ENCODE measurements at regions not wholly inside any gene's neighbourhood (a gene's known extent, or its start where the extent isn't known, plus 50 kb on each side); places are given as distances from the start of the nearest gene placed in this dataset.

DNA sequence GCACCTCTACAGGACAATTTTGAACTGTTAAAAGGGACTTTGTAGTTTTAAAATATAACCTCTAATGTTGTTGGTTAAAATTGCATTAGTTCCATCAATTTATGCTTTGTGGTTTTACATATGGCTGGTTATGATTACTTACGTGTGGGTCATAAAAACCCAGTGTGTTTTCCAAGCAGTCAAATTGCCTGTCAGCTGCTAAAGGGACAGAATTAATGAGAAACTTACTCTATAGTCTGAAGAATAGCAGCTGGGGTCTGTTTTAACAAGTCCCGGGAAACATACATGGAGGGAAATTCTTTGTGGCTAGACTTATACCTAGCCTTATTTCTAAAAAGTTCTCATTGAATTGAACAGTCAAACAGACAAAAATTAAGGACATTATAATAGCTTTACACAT, 820.9 kb upstream of the ADGRL4 start:
- no peaks in the 10 kb centered on the region for H3K9me3 ChIP-seq (ENCODE audit: control insufficient read depth, low read length)
- H3K36me3 ChIP-seq (ENCODE audit: control insufficient read depth, insufficient read depth, low read length): no peaks in the 10 kb centered on the region
- WGBS, 2 experiments: 87 to 90% methylated on average over 2 of the region's 2 CpGs
- no peak overlapping the region for H3K27ac ChIP-seq (ENCODE audit: insufficient read depth, low read depth, low read length, poor library complexity, severe bottlenecking)
- H3K4me1 ChIP-seq (ENCODE audit: control insufficient read depth, insufficient read depth, low read length): no peaks in the 10 kb centered on the region
- no peaks in the 10 kb centered on the region for H3K27me3 ChIP-seq (ENCODE audit: control insufficient read depth, insufficient read depth, low read length, poor library complexity, severe bottlenecking)
- H3K4me3 ChIP-seq (ENCODE audit: insufficient read depth, low read depth, low read length): no peak overlapping the region

DNA sequence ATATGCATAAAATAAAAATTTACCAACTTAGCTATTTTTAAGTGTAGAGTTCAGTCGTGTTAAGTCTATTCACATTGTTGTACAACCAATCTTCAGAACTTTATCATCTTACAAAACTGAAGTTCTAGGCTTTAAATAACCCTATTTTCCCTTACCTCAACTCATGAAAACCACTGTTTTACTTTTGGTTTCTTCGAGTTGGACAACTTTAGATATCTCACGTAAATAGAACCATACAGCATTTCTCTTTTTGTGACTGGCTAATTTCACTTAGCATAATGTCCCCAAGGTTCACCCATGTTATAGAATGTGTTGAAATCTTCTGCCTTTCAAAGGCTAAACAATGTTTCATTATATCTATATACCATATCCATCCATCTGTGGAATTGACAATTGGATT, 819.0 kb upstream of the ADGRL4 start:
- H3K4me3 ChIP-seq (ENCODE audit: insufficient read depth, low read depth, low read length): no peak overlapping the region
- WGBS, 2 experiments: 89 to 93% methylated on average over 3 of the region's 3 CpGs

DNA sequence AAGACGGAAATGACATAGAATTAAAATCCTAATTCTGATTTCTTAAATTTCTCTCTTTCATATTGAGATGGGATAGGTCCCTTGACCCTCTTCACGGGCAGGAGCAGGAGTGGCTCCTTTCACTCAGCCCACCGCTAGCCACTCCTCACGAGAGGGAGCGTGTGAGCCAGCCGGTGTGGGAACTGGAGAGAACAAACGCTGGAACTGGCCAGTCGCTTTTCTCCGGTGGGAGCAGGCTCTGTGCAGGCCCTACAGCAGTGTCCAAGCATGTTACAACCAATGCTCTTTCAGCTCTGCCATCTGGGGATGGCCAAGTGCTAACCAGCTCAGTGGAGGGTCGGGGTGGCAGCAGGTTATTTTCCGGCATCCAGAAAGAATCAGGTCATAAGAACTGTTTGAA, 815.5 kb upstream of the ADGRL4 start:
- Histone ChIP-seq H3K4me3 (ENCODE audit: insufficient read depth, low read depth, low read length) (no peak overlapping the region), H3K4me1 (ENCODE audit: control insufficient read depth, insufficient read depth, low read length) (no peaks in the 10 kb centered on the region), H3K9me3 (ENCODE audit: control insufficient read depth, low read length) (no peaks in the 10 kb centered on the region), H3K27me3 (ENCODE audit: control insufficient read depth, insufficient read depth, low read length, poor library complexity, severe bottlenecking) (no peaks in the 10 kb centered on the region), H3K36me3 (ENCODE audit: control insufficient read depth, insufficient read depth, low read length) (no peaks in the 10 kb centered on the region), H3K27ac (ENCODE audit: insufficient read depth, low read depth, low read length, poor library complexity, severe bottlenecking) (no peak overlapping the region)
- WGBS, 2 experiments: 95 to 96% methylated on average over 11 of the region's 11 CpGs

More for the DNA sequence above, 819.0 kb upstream of the ADGRL4 start:
- H3K27ac ChIP-seq (ENCODE audit: insufficient read depth, low read depth, low read length, poor library complexity, severe bottlenecking): no peak overlapping the region
- H3K27me3 ChIP-seq (ENCODE audit: control insufficient read depth, insufficient read depth, low read length, poor library complexity, severe bottlenecking): no peaks in the 10 kb centered on the region
- H3K36me3 ChIP-seq (ENCODE audit: control insufficient read depth, insufficient read depth, low read length): no peaks in the 10 kb centered on the region
- H3K4me1 ChIP-seq (ENCODE audit: control insufficient read depth, insufficient read depth, low read length): no peaks in the 10 kb centered on the region
- no peaks in the 10 kb centered on the region for H3K9me3 ChIP-seq (ENCODE audit: control insufficient read depth, low read length)

DNA sequence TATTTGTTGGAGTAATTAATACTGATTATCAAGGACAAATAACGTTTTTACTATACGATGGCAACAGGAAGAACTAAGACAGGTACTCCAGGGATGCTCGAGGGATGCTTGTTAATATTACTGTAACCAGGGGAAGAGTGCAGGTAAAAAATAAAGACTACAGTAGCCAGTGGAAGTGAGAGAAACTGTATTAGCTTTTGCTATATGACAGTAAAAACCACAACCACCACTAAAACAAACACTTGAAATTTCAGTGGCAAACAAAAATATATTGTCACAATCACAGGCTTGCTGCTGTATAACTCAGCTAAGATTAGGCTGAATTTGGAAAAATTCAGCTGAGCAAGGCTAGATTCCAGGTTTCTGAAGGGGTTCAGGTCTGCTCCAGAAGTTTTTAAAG, 812.6 kb upstream of the ADGRL4 start:
- Histone ChIP-seq H3K4me1 (ENCODE audit: control insufficient read depth, insufficient read depth, low read length) (no peaks in the 10 kb centered on the region), H3K9me3 (ENCODE audit: control insufficient read depth, low read length) (no peaks in the 10 kb centered on the region), H3K27ac (ENCODE audit: insufficient read depth, low read depth, low read length, poor library complexity, severe bottlenecking) (no peak overlapping the region), H3K36me3 (ENCODE audit: control insufficient read depth, insufficient read depth, low read length) (no peaks in the 10 kb centered on the region), H3K27me3 (ENCODE audit: control insufficient read depth, insufficient read depth, low read length, poor library complexity, severe bottlenecking) (no peaks in the 10 kb centered on the region), H3K4me3 (ENCODE audit: insufficient read depth, low read depth, low read length) (no peak overlapping the region)
- 97 to 98% methylated on average over 3 of the region's 3 CpGs for WGBS, 2 experiments

DNA sequence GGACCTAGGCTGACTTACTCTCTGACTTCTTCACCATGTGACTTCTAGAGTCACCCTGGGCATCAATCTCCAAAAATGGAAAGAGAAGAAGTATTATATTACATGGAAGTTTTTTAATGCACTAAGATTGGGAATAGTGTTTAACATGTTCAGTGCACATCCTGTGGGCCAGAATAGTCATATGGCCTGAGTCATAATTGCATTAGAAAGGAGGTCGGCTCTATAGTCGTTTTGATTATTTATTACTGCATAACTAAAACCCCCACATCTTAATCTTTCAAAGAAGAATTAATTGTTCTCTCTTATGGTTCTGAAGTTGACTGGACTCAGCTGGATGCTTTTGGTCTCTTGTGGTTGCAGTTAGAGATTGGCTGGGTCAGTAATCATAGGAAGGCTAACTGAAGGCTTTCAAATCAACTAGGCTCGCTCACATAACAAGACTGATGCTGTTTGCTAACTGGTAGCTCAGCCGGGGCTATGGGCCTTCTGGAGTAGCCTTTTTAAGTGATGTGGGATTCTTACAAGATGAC, 810.6 kb upstream of the ADGRL4 start:
- no peaks in the 10 kb centered on the region for H3K4me1 ChIP-seq (ENCODE audit: control insufficient read depth, insufficient read depth, low read length)
- no peaks in the 10 kb centered on the region for H3K9me3 ChIP-seq (ENCODE audit: control insufficient read depth, low read length)
- no peaks in the 10 kb centered on the region for H3K36me3 ChIP-seq (ENCODE audit: control insufficient read depth, insufficient read depth, low read length)
- no peak overlapping the region for H3K27ac ChIP-seq (ENCODE audit: insufficient read depth, low read depth, low read length, poor library complexity, severe bottlenecking)
- H3K27me3 ChIP-seq (ENCODE audit: control insufficient read depth, insufficient read depth, low read length, poor library complexity, severe bottlenecking): no peaks in the 10 kb centered on the region
- H3K4me3 ChIP-seq (ENCODE audit: insufficient read depth, low read depth, low read length): no peak overlapping the region
- 93 to 95% methylated on average over 3 to 4 of the region's 4 CpGs for WGBS, 2 experiments

DNA sequence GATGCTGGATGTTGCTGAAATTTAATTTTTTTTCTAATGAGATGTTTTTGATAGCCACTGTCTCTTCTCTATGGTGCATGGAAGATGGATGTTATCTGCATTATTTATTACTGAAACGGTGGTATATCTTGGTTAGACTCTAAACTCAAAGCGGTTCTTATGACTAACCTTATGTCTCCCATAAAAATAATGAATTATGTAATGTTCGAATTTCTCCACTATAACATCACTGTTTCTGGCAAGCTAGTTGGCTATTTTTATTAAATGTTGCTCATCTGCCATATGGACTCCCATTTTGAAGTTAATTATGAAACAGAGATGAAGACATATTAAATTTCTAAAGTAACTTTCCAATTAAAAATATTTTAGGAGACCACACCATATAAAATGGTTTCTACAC, 808.6 kb upstream of the ADGRL4 start:
- WGBS, 2 experiments: 80 to 87% methylated on average over 1 to 3 of the region's 3 CpGs
- H3K4me3 ChIP-seq (ENCODE audit: insufficient read depth, low read depth, low read length): no peak overlapping the region
- no peaks in the 10 kb centered on the region for H3K27me3 ChIP-seq (ENCODE audit: control insufficient read depth, insufficient read depth, low read length, poor library complexity, severe bottlenecking)
- H3K36me3 ChIP-seq (ENCODE audit: control insufficient read depth, insufficient read depth, low read length): no peaks in the 10 kb centered on the region
- no peak overlapping the region for H3K27ac ChIP-seq (ENCODE audit: insufficient read depth, low read depth, low read length, poor library complexity, severe bottlenecking)
- H3K4me1 ChIP-seq (ENCODE audit: control insufficient read depth, insufficient read depth, low read length): no peaks in the 10 kb centered on the region
- no peaks in the 10 kb centered on the region for H3K9me3 ChIP-seq (ENCODE audit: control insufficient read depth, low read length)

DNA sequence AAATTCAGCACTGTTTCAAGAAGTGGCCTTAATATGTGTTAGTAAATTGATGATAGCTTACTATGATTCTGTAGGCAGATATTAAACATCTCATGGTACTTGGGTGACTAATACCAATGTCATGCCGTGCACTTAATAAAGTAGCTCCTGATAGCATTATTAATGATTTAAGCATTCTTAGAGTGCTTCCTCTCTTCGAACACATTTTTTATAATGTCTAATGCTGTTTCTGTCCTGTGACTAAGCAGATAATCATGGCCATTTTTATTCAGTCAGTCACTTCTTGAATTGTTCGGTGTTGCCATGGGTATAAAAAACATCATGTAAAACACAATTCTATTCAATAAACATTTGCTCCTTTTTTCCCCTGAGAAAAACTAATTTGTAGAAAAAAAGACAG, 804.6 kb upstream of the ADGRL4 start:
- Histone ChIP-seq H3K9me3 (ENCODE audit: control insufficient read depth, low read length) (no peaks in the 10 kb centered on the region), H3K36me3 (ENCODE audit: control insufficient read depth, insufficient read depth, low read length) (no peaks in the 10 kb centered on the region), H3K4me3 (ENCODE audit: insufficient read depth, low read depth, low read length) (no peak overlapping the region), H3K27ac (ENCODE audit: insufficient read depth, low read depth, low read length, poor library complexity, severe bottlenecking) (no peak overlapping the region), H3K27me3 (ENCODE audit: control insufficient read depth, insufficient read depth, low read length, poor library complexity, severe bottlenecking) (no peaks in the 10 kb centered on the region), H3K4me1 (ENCODE audit: control insufficient read depth, insufficient read depth, low read length) (no peaks in the 10 kb centered on the region)
- WGBS, 2 experiments: 97% methylated on average over 2 of the region's 3 CpGs; no CpG with 5 or more reads in 1 of the 2 experiments

DNA sequence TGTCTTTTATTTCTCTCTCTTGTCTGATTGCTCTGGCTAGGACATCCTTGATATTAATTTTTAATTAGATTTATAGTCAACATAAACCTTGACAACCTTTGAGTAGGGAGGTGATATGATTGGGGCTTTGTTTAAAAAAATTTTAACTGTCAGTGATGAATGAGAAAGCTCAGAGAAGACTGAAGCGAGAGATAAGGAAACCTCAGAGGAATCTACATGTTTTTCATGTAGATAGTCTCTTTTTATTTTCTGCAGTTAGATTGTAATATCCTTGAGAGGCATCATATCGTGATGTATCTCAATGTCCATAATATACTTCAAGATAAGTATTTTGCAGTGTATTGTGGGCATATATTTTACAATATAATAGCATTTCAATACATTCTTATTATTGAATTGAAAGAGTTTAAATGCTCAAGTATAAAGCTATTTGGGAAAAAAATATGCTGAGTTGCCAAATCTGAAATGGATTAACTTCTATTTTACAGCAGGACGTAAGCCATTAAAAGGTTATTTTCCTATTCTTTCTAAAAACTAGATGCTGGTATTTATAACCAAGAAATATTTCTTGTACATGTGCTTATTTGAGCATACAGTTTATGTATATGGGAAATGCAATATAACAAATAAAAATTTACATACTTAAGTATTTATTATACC, 802.4 kb upstream of the ADGRL4 start:
- 94 to 100% methylated on average over 1 of the region's 3 CpGs for whole genome bisulfite sequencing, 2 experiments
- Histone ChIP-seq H3K27me3 (ENCODE audit: control insufficient read depth, insufficient read depth, low read length, poor library complexity, severe bottlenecking) (no peaks in the 10 kb centered on the region), H3K4me1 (ENCODE audit: control insufficient read depth, insufficient read depth, low read length) (no peaks in the 10 kb centered on the region), H3K27ac (ENCODE audit: insufficient read depth, low read depth, low read length, poor library complexity, severe bottlenecking) (no peak overlapping the region), H3K4me3 (ENCODE audit: insufficient read depth, low read depth, low read length) (no peak overlapping the region), H3K36me3 (ENCODE audit: control insufficient read depth, insufficient read depth, low read length) (no peaks in the 10 kb centered on the region), H3K9me3 (ENCODE audit: control insufficient read depth, low read length) (no peaks in the 10 kb centered on the region)

DNA sequence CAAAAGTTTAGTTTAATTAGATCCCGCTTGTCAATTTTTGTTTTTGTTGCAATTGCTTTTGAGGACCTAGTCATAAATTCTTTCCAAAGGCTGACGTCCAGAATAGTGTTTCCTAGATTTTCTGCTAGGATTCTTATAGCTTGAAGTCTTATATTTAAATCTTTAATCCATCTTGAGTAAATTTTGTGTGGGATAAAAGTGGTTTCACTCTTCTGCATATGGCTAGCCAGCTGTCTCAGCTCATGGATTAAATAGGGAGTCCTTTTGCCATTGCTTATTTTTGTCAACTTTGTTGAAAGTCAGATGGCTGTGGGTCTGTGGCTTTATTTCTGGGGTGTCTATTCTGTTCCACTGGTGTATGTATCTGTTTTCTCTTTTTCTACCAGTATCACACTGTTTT, 801.3 kb upstream of the ADGRL4 start:
- Histone ChIP-seq H3K4me3 (ENCODE audit: insufficient read depth, low read depth, low read length) (no peak overlapping the region), H3K27me3 (ENCODE audit: control insufficient read depth, insufficient read depth, low read length, poor library complexity, severe bottlenecking) (no peaks in the 10 kb centered on the region), H3K27ac (ENCODE audit: insufficient read depth, low read depth, low read length, poor library complexity, severe bottlenecking) (no peak overlapping the region), H3K9me3 (ENCODE audit: control insufficient read depth, low read length) (no peaks in the 10 kb centered on the region), H3K4me1 (ENCODE audit: control insufficient read depth, insufficient read depth, low read length) (no peaks in the 10 kb centered on the region), H3K36me3 (ENCODE audit: control insufficient read depth, insufficient read depth, low read length) (no peaks in the 10 kb centered on the region)
- 84 to 88% methylated on average over 2 of the region's 2 CpGs for WGBS, 2 experiments

DNA sequence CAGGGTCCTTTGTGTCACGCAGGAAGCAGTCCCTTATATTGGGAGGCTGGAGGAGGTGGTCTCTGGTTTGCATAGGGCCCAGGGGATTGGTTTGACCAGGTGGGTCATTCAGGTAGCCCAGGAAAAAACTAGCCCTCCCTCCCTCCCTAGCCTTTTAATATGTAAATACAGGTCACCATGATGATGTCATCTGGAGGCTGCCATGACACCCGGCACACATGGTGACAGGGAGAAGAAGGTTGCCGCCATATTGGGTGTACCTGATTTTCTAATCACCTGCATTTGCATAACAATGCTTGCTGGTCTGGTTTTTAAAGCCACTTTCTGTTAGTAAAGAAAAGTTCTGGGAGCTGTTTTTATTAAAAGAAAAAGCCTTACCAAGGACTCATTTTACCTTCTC, 791.0 kb upstream of the ADGRL4 start:
- H3K4me1 ChIP-seq (ENCODE audit: control insufficient read depth, insufficient read depth, low read length): no peaks in the 10 kb centered on the region
- H3K27me3 ChIP-seq (ENCODE audit: control insufficient read depth, insufficient read depth, low read length, poor library complexity, severe bottlenecking): no peaks in the 10 kb centered on the region
- no peak overlapping the region for H3K27ac ChIP-seq (ENCODE audit: insufficient read depth, low read depth, low read length, poor library complexity, severe bottlenecking)
- no peaks in the 10 kb centered on the region for H3K36me3 ChIP-seq (ENCODE audit: control insufficient read depth, insufficient read depth, low read length)
- no peak overlapping the region for H3K4me3 ChIP-seq (ENCODE audit: insufficient read depth, low read depth, low read length)
- 94 to 98% methylated on average over 3 of the region's 3 CpGs for WGBS, 2 experiments
- no peaks in the 10 kb centered on the region for H3K9me3 ChIP-seq (ENCODE audit: control insufficient read depth, low read length)
